ENCODE measurements at regions not wholly inside any gene's neighbourhood (a gene's known extent, or its start where the extent isn't known, plus 50 kb on each side); places are given as distances from the start of the nearest gene placed in this dataset.

GRCh38 chr5:124410539-124411488, 335.6 kb downstream of the ZNF608 start:
- TF ChIP-seq RAD21 (IDR thresholded peaks at IDR 0.05) = no peak
- no peak for TF ChIP-seq CTCF (IDR thresholded peaks at IDR 0.05; ENCODE audit: low read depth, low read length, missing input control)
- no peak for TF ChIP-seq HNF4G (IDR thresholded peaks at IDR 0.05)
- no peak for TF ChIP-seq MAX (IDR thresholded peaks at IDR 0.05)
- no peak for TF ChIP-seq FOXA1 (IDR thresholded peaks at IDR 0.05)
- TF ChIP-seq SP1 (IDR thresholded peaks at IDR 0.05) = no peak
- no peak for TF ChIP-seq HNF4A (conservative IDR thresholded peaks at IDR 0.05)
- no peak for TF ChIP-seq EGR1 (IDR thresholded peaks at IDR 0.05; ENCODE audit: low read depth in 2 of 2)
- no peak for TF ChIP-seq YY1 (IDR thresholded peaks at IDR 0.05)
- no peak for TF ChIP-seq TAF1 (conservative IDR thresholded peaks at IDR 0.05)
- TF ChIP-seq FOXA2 (IDR thresholded peaks at IDR 0.05) = no peak
- TF ChIP-seq, protein P1, sequence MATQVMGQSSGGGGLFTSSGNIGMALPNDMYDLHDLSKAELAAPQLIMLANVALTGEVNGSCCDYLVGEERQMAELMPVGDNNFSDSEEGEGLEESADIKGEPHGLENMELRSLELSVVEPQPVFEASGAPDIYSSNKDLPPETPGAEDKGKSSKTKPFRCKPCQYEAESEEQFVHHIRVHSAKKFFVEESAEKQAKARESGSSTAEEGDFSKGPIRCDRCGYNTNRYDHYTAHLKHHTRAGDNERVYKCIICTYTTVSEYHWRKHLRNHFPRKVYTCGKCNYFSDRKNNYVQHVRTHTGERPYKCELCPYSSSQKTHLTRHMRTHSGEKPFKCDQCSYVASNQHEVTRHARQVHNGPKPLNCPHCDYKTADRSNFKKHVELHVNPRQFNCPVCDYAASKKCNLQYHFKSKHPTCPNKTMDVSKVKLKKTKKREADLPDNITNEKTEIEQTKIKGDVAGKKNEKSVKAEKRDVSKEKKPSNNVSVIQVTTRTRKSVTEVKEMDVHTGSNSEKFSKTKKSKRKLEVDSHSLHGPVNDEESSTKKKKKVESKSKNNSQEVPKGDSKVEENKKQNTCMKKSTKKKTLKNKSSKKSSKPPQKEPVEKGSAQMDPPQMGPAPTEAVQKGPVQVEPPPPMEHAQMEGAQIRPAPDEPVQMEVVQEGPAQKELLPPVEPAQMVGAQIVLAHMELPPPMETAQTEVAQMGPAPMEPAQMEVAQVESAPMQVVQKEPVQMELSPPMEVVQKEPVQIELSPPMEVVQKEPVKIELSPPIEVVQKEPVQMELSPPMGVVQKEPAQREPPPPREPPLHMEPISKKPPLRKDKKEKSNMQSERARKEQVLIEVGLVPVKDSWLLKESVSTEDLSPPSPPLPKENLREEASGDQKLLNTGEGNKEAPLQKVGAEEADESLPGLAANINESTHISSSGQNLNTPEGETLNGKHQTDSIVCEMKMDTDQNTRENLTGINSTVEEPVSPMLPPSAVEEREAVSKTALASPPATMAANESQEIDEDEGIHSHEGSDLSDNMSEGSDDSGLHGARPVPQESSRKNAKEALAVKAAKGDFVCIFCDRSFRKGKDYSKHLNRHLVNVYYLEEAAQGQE (IDR thresholded peaks at IDR 0.05) = no peak
- TF ChIP-seq RXRA (IDR thresholded peaks at IDR 0.05) = no peak
